Panc1 (cell line): ENCODE measurements at regions not wholly inside any gene's neighbourhood (a gene's known extent, or its start where the extent isn't known, plus 50 kb on each side); places are given as distances from the start of the nearest gene placed in this dataset.

ENCODE experiments used
- ATAC-seq: fragments of 200-7000 bp; cut with Tn5 transposase; 2 replicates; pipeline ENCODE4 v1.9.1; 2020; ENCODE audit warnings: mild to moderate bottlenecking, moderate library complexity
- BruUV-seq: library from RNA; stranded (reverse); fragments of 400-500 nt; replicated peaks from 2 replicates; lab custom pipeline; 2021; lab: Mats Ljungman, UMichigan
- CTCF ChIA-PET: fragments of 300-600 bp; sonication (Branson Sonifier 250); formaldehyde crosslinking; loops from one replicate; lab custom pipeline; 2022; ENCODE audit warnings: antibody characterized with exemption; lab: Charles Lee
- POLR2A ChIA-PET: fragments of 300-600 bp; sonication (Branson Sonifier 250); formaldehyde crosslinking; loops from one replicate; lab custom pipeline; 2022; ENCODE audit warnings: antibody characterized with exemption; lab: Charles Lee
- DNase-seq: peaks from one replicate; pipeline ENCODE4 v3.0.0-alpha.2; 2010; ENCODE audit warnings: low read depth, low spot score
- H3K27ac ChIP-seq: 2 replicates; pipeline ENCODE4 v1.5.1; 2011; ENCODE audit warnings: mild to moderate bottlenecking, low read length, inconsistent platforms
- H3K27me3 ChIP-seq: fragments of 200-500 bp; sonication (Bioruptor generic); 2 replicates; pipeline ENCODE4 v1.6.0; 2014; ENCODE audit warnings: low read length, inconsistent platforms; ENCODE audit not compliant: control insufficient read depth, insufficient read depth
- H3K36me3 ChIP-seq: fragments of 200-500 bp; sonication (Bioruptor generic); 2 replicates; pipeline ENCODE4 v1.5.1; 2014; ENCODE audit warnings: inconsistent platforms, mild to moderate bottlenecking, low read length, moderate library complexity; ENCODE audit not compliant: control insufficient read depth, insufficient read depth
- H3K4me1 ChIP-seq: 2 replicates; pipeline ENCODE4 v1.5.1; 2011; ENCODE audit warnings: inconsistent platforms, mild to moderate bottlenecking, low read length, moderate library complexity; ENCODE audit not compliant: control insufficient read depth, insufficient read depth
- H3K4me3 ChIP-seq, 2 experiments: 2 replicates each; pipeline ENCODE4 v1.5.1; 2011 to 2012; ENCODE audit warnings: low read depth in 2 of 2, low read length in 2 of 2, mild to moderate bottlenecking in 2 of 2, inconsistent platforms in 1 of 2, moderate library complexity in 1 of 2
- H3K9me3 ChIP-seq: fragments of 200-500 bp; sonication (Bioruptor generic); 2 replicates; pipeline ENCODE4 v1.5.1; 2014; ENCODE audit warnings: low read depth, mild to moderate bottlenecking, inconsistent platforms, low read length, moderate library complexity; ENCODE audit not compliant: control insufficient read depth, insufficient read depth
- CTCF ChIP-seq: fragments of 450-650 bp; IDR thresholded peaks from 2 replicates; pipeline ENCODE4 v1.5.1; 2017; ENCODE audit warnings: mild to moderate bottlenecking
- POLR2AphosphoS5 ChIP-seq: IDR thresholded peaks from 2 replicates; pipeline ENCODE4 v1.6.1; 2012; ENCODE audit warnings: mild to moderate bottlenecking, low read depth, low read length, moderate library complexity
- REST ChIP-seq, 2 experiments: IDR thresholded peaks; 2 replicates each; pipeline ENCODE4 v1.6.1; 2011 to 2012; ENCODE audit warnings: low read depth in 2 of 2, control low read depth in 1 of 2, low read length in 1 of 2, mild to moderate bottlenecking in 1 of 2, moderate library complexity in 1 of 2; ENCODE audit not compliant: insufficient read depth in 1 of 2
- SIN3A ChIP-seq: IDR thresholded peaks from 2 replicates; pipeline ENCODE4 v1.6.1; 2012; ENCODE audit warnings: low read depth, mild to moderate bottlenecking, low read length, moderate library complexity, borderline replicate concordance; ENCODE audit not compliant: insufficient read depth
- TCF7L2 ChIP-seq: IDR thresholded peaks from 2 replicates; pipeline ENCODE4 v1.6.1; 2011; ENCODE audit warnings: mild to moderate bottlenecking, low read depth, low read length, inconsistent platforms
- in situ Hi-C: cut with HindIII; loops from 2 replicates; pipeline ENCODE4 v1.10.0; 2016; ENCODE audit warnings: low sequenced_read_pairs, low pct_unique_long_range_greater_than_20kb
- intact Hi-C: fragments of 100-400 bp; cut with micrococcal nuclease; formaldehyde crosslinking; loops from one replicate; pipeline ENCODE4 v1.10.0; 2022; ENCODE audit not compliant: unreplicated experiment

DNA sequence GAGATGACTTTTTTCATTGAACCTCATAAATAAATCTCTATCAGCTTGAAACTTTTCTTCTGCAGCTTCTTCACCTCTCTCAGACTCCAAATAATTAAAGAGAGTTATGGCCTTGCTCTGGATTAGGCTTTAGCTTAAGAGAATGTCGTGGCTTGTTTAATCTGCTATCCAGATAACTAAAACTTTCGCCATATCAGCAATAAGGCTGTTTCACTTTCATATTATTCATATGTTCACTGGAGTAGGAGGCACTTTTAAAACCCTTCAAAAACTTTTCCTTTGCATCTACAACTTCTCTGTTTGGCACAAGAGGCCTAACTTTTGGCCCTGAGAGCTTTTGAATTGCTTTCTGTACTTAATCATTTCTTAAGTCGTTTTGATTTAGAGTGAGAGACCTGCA lies 386.9 kb upstream of the FAM174A start:
- no peak overlapping the region for H3K4me3 ChIP-seq
- ATAC-seq, result no peak
- BruUV-seq, result no TSS peak
- H3K36me3 ChIP-seq, result no peaks in the 10 kb centered on the region
- in situ Hi-C loops, result no loop called here
- H3K27ac ChIP-seq, result no peak overlapping the region
- no peaks in the 10 kb centered on the region for H3K9me3 ChIP-seq
- ChIA-PET POLR2A (no interaction called here), CTCF (no interaction called here)
- TF ChIP-seq SIN3A, result no peak
- TF ChIP-seq CTCF, result no peak
- no peak for TF ChIP-seq TCF7L2
- TF ChIP-seq POLR2AphosphoS5, result no peak
- no peak for TF ChIP-seq REST (IDR thresholded peaks at IDR 0.05; ENCODE audit: insufficient read depth in 1 of 2, low read depth in 2 of 2, low read length in 1 of 2)
- no peaks in the 10 kb centered on the region for H3K27me3 ChIP-seq
- DNase-seq, result no peak
- H3K4me1 ChIP-seq, result no peaks in the 10 kb centered on the region
- intact Hi-C loops, result no loop called here

GRCh38 chr5:100142607-100143006 lies 392.6 kb upstream of the FAM174A start:
- in situ Hi-C loops, result no loop called here
- H3K4me3 ChIP-seq, result no peak overlapping the region
- ChIA-PET POLR2A (no interaction called here), CTCF (no interaction called here)
- DNase-seq, result no peak
- no peaks in the 10 kb centered on the region for H3K27me3 ChIP-seq
- no peak overlapping the region for H3K27ac ChIP-seq
- no peaks in the 10 kb centered on the region for H3K36me3 ChIP-seq
- no TSS peak for BruUV-seq
- no peaks in the 10 kb centered on the region for H3K4me1 ChIP-seq
- ATAC-seq, result no peak
- intact Hi-C loops, result no loop called here
- TF ChIP-seq SIN3A, result no peak
- no peak for TF ChIP-seq CTCF
- TF ChIP-seq REST (IDR thresholded peaks at IDR 0.05; ENCODE audit: insufficient read depth in 1 of 2, low read depth in 2 of 2, low read length in 1 of 2), result no peak
- TF ChIP-seq POLR2AphosphoS5, result no peak
- no peaks in the 10 kb centered on the region for H3K9me3 ChIP-seq
